ENCODE measurements at regions not wholly inside any gene's neighbourhood (a gene's known extent, or its start where the extent isn't known, plus 50 kb on each side); places are given as distances from the start of the nearest gene placed in this dataset.

DNA sequence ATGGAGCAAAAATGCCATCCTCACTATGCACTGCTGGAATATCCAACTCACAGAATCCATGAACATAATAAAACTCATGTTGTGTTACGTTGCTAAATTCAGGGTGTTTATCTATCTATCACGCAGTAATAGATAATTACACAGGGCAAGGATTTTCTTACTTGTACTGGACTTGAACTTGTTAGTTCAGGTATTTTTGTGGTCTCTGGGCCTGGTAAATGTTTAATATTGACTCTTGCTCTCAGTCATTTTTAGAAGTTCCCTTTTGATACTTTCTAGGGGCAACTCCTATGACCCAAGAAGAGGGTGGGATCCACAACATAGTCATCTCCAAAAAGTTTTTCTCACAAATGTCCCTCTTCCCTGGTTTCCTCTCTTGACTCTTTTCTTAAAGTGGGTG, 522.4 kb upstream of the IGFBP7 start:
- H3K9me3 ChIP-seq (ENCODE audit: control insufficient read depth, insufficient read depth, low read length), result no peaks in the 10 kb centered on the region
- H3K9ac ChIP-seq (ENCODE audit: low read depth, low read length), result no peak overlapping the region
- no peaks in the 10 kb centered on the region for H3K4me1 ChIP-seq (ENCODE audit: insufficient read depth, low read length)
- H3K36me3 ChIP-seq (ENCODE audit: insufficient read depth, low read length), result no peaks in the 10 kb centered on the region

DNA sequence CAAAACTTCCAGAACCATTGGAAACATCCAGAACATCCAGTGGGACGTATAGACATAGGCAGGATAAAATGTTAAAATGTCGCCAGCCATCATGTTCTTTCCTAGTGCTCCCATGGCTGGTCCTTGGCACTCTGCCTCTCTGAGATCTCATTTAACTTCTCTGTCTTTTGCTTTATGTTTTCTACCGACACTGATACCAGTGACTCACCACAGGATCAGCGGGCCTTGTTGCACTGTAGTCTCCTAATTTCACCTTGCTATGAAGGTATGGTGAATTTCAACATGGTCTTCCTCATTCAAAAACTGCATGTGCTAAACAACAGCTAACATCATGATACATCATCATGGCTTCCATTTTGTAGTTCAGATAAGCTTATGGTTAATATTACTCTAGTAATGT, 521.0 kb upstream of the IGFBP7 start:
- Histone ChIP-seq H3K4me1 (ENCODE audit: insufficient read depth, low read length) (no peaks in the 10 kb centered on the region), H3K9ac (ENCODE audit: low read depth, low read length) (no peak overlapping the region), H3K9me3 (ENCODE audit: control insufficient read depth, insufficient read depth, low read length) (no peaks in the 10 kb centered on the region; the same call in 1 of the 2 replicates), H3K36me3 (ENCODE audit: insufficient read depth, low read length) (no peaks in the 10 kb centered on the region)

DNA sequence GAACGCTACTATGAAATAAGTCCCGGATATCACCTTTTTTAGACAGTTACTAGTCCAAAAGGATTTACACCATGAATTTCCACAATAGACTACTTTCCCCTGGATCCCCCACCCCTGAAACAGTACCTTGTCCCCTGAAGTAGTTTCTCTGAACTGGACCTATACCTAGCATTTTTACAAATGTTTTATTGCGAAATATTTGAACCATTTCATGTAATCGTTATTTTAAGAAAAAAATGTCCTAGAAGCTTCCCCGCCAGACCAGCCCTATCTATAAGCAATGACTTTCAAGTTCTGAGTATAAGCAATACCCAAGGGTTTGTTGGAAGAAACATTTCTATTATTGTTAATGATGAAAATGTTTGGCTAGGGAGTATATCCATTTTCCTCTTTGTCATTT, 517.8 kb upstream of the IGFBP7 start:
- Histone ChIP-seq H3K36me3 (ENCODE audit: insufficient read depth, low read length) (no peaks in the 10 kb centered on the region), H3K9me3 (ENCODE audit: control insufficient read depth, insufficient read depth, low read length) (peaks cover 7% of the 10 kb centered on the region), H3K4me1 (ENCODE audit: insufficient read depth, low read length) (no peaks in the 10 kb centered on the region), H3K9ac (ENCODE audit: low read depth, low read length) (no peak overlapping the region)

DNA sequence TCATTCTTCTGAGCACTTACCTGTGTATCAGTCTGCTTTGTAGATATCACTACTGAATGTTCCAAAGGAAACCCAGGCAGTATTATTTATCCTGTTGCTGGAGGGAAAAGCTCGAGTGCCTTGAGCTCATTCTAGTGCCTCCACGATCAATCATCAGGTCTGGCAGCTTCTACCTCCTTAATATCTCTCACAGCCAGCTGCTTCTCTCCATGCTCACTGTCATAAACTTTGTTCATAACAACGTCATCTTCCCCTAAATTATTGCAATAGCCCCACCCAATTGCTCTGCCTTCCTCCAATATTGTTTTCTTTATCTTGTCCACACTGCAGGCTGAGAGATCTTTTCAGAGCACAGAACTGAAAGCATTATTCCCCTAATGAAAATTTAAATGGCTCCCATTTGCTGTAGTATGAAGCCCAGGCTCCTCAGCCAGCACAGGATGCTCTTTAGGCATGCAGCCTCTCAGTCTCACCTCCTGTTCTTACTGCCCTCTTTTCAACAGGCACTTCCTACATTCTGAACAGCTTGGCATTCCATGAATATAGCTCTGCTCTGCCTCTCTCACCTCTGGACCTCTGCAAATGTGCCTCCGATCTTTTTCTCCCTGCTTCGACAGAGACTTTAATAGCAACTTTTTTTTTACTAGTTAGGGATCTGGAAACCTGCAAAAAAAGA, 504.2 kb upstream of the IGFBP7 start:
- H3K9ac ChIP-seq (ENCODE audit: low read depth, low read length), result no peak overlapping the region
- H3K9me3 ChIP-seq (ENCODE audit: control insufficient read depth, insufficient read depth, low read length), result no peaks in the 10 kb centered on the region
- H3K36me3 ChIP-seq (ENCODE audit: insufficient read depth, low read length), result no peaks in the 10 kb centered on the region
- H3K4me1 ChIP-seq (ENCODE audit: insufficient read depth, low read length), result no peaks in the 10 kb centered on the region

DNA sequence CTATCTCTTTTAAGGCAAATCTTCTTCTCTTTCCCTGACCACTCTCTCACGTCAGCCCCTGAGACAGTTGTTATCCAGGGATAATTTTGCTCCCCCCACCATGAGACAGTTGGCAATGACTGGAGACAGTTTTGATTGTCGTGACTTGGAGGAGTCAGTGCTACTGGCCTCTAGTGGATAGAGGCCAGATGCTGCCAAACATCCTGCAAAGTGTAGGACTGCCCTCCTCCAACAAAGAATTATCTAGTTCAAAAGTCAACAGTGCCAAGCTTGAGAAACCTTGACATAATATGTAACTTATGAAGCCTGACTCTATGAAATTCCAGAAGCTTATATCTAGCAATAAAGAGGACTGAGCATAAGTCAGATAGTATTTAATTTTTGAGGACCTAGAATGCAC, 502.1 kb upstream of the IGFBP7 start:
- H3K9ac ChIP-seq (ENCODE audit: low read depth, low read length), result no peak overlapping the region
- H3K36me3 ChIP-seq (ENCODE audit: insufficient read depth, low read length), result no peaks in the 10 kb centered on the region
- no peaks in the 10 kb centered on the region for H3K9me3 ChIP-seq (ENCODE audit: control insufficient read depth, insufficient read depth, low read length)
- no peaks in the 10 kb centered on the region for H3K4me1 ChIP-seq (ENCODE audit: insufficient read depth, low read length)

DNA sequence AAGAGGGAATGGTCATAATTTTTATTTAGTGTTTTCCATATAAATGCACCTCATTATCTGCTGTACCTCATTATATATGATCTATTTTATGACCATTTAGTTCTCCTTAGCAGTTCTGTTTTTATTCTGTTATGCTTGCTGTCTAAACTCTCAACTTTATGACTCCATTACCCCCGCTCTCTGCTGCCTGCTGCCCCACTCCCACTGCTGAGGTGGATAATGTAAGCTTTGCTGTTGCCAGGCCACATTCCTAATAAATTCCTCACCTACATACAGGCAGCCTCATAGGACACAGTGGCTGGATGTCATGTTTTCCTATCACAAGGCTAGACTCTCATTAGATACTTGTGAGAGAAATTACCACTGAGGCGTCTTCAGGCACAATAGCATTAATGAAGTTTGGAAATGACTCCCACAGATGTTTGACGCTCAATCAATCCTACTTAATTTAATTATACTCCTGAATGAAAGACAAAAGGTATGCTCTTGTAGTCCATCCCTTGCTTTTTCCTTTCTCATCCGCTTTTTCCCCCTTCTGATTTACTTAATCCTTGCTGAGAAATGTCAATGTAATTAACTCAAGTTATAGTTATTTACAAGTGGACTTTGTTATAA, 497.5 kb upstream of the IGFBP7 start:
- Histone ChIP-seq H3K36me3 (ENCODE audit: insufficient read depth, low read length) (no peaks in the 10 kb centered on the region), H3K4me1 (ENCODE audit: insufficient read depth, low read length) (no peaks in the 10 kb centered on the region), H3K9me3 (ENCODE audit: control insufficient read depth, insufficient read depth, low read length) (no peaks in the 10 kb centered on the region), H3K9ac (ENCODE audit: low read depth, low read length) (no peak overlapping the region)

DNA sequence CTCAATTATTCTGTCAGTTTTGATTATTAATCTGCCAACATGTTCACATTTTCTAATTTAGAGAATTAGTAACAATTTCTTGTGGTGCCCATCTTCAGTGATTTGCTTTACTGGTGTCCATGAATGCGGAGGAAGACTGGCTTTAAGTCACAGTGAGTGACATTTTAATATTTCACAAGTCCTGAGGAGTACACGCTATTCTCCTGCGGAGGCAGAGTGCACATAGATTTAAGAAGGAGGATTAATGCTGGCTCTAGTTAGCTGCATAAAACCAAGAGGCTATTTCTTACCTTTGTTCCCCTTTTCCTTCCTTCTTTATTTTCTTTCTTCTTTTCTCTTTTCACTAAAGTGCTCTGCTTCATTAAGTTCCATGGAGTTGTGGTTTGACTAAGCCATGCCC, 495.2 kb upstream of the IGFBP7 start:
- H3K36me3 ChIP-seq (ENCODE audit: insufficient read depth, low read length), result no peaks in the 10 kb centered on the region
- no peaks in the 10 kb centered on the region for H3K9me3 ChIP-seq (ENCODE audit: control insufficient read depth, insufficient read depth, low read length)
- H3K4me1 ChIP-seq (ENCODE audit: insufficient read depth, low read length), result no peaks in the 10 kb centered on the region
- no peak overlapping the region for H3K9ac ChIP-seq (ENCODE audit: low read depth, low read length)

DNA sequence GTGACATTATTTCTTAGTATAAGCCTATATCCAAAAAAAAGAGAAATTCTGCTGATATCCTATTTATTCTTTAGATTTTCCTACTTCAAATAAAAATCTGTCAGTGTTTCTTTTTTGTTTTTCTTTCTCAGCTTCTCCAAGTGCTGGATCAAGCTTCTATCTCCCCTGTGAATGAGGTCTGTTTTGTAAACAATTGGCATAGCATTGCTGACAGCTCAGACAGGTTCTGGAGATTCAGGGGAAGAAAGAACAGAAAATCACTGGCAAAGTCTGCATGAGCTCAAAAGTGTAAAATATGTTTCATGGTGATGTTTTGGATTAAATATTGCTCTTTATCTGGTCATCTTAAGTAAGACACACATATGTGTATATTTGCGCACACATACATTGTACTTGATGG, 492.0 kb upstream of the IGFBP7 start:
- Histone ChIP-seq H3K9me3 (ENCODE audit: control insufficient read depth, insufficient read depth, low read length) (no peaks in the 10 kb centered on the region), H3K36me3 (ENCODE audit: insufficient read depth, low read length) (no peaks in the 10 kb centered on the region), H3K4me1 (ENCODE audit: insufficient read depth, low read length) (no peaks in the 10 kb centered on the region), H3K9ac (ENCODE audit: low read depth, low read length) (no peak overlapping the region)

DNA sequence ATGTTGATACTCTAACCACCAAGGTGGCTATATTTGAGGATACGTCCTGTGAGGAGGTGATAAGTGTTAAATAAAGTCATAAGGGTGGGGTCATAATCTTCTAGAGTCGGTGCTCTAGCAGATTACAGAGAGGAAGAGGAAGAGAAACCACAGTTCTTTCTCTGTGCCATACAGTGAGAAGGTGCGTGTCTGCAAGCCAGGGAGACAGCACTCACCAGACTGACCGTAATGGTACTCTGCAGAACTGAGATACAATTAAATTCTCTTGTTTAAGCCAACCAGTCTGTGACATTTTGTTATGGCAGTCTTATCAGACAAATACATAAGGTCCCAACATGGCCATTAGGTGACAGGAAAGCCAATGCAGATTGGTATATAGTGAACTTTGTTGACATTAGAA, 480.9 kb upstream of the IGFBP7 start:
- Histone ChIP-seq H3K36me3 (ENCODE audit: insufficient read depth, low read length) (no peaks in the 10 kb centered on the region), H3K4me1 (ENCODE audit: insufficient read depth, low read length) (no peaks in the 10 kb centered on the region), H3K9ac (ENCODE audit: low read depth, low read length) (no peak overlapping the region), H3K9me3 (ENCODE audit: control insufficient read depth, insufficient read depth, low read length) (no peaks in the 10 kb centered on the region)

DNA sequence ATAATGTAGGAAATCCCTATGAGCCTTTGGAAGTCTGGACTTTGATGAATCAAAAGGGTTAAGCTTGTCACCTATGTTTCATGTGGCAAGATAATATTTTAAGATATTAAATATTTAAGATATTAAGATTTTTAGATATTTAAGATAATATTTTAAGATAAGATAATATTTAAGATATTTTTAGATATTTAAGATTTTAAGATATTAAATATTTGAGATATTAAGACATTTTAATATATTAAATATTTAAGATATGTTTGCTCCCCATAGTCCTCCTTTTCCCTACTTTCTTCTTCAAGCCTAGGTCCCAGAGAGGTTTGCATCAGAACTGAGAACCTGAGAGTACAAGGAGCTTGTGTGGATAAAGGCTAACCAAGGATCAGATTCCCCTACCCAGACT, 478.4 kb upstream of the IGFBP7 start:
- Histone ChIP-seq H3K4me1 (ENCODE audit: insufficient read depth, low read length) (no peaks in the 10 kb centered on the region), H3K9ac (ENCODE audit: low read depth, low read length) (no peak overlapping the region), H3K9me3 (ENCODE audit: control insufficient read depth, insufficient read depth, low read length) (no peaks in the 10 kb centered on the region), H3K36me3 (ENCODE audit: insufficient read depth, low read length) (no peaks in the 10 kb centered on the region)

DNA sequence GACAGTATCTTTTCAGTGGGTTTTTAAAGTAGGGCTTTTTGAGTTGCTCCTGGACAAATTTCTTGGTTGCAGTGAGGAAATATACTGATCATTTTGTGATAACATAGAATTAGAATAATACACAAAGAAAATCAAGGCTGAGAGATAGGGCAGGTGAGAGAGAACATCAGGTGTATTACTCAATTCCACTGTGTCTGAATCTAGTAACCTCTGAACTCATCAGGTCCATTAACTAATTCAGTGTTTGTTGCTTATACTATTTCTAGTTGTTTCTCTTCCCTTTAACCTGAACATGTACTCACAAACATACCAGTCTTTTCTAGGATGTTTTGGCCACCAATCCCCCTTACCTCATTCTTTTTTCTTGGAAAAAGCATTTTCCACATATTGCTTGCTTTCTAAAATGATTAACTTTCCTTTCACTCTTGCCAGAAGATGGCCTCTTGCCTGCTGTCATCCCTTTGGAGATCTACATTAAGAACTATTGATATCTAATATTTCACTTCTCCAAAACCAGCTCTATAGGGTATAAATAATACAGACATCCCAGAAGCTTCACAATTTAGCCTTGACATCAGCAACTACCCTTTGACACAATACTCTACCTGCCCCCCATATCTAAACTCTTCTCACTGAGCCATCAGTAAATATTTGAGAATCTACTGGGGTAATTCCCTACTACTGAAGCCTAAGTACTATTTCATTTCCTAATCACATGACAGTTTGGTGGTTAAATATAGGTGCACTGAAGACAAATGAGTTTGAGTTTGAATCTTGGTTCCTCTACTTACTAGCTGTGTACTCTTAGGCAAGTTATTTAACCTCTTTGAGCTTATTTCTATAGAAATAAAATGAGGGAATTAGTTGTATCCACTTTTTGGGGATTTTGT, 470.8 kb upstream of the IGFBP7 start:
- Histone ChIP-seq H3K36me3 (ENCODE audit: insufficient read depth, low read length) (no peaks in the 10 kb centered on the region), H3K9ac (ENCODE audit: low read depth, low read length) (no peak overlapping the region), H3K4me1 (ENCODE audit: insufficient read depth, low read length) (no peaks in the 10 kb centered on the region), H3K9me3 (ENCODE audit: control insufficient read depth, insufficient read depth, low read length) (no peaks in the 10 kb centered on the region; the same call in 1 of the 2 replicates)

DNA sequence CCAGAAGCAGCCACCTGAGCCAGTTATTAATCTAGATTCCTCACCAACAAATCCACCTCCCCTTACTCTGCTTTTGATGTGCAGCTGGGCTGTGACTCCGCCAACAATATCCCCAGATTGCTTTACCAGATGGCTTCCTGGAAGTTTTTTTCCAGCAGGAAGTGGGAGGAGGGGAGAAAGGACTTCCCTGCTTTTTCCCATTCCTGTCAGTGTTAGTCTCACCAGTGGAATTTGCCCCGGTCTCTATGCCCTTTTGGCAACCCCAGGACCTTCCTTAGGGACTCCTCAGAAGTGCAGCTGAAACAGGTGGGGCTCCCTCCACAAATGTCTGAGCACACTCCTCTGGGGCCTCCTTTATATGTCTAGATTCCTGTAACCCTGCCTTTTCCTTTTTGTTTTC, 465.2 kb upstream of the IGFBP7 start:
- no peaks in the 10 kb centered on the region; the same call in 1 of the 2 replicates for H3K9me3 ChIP-seq (ENCODE audit: control insufficient read depth, insufficient read depth, low read length)
- no peak overlapping the region for H3K9ac ChIP-seq (ENCODE audit: low read depth, low read length)
- H3K36me3 ChIP-seq (ENCODE audit: insufficient read depth, low read length), result no peaks in the 10 kb centered on the region
- H3K4me1 ChIP-seq (ENCODE audit: insufficient read depth, low read length), result no peaks in the 10 kb centered on the region

DNA sequence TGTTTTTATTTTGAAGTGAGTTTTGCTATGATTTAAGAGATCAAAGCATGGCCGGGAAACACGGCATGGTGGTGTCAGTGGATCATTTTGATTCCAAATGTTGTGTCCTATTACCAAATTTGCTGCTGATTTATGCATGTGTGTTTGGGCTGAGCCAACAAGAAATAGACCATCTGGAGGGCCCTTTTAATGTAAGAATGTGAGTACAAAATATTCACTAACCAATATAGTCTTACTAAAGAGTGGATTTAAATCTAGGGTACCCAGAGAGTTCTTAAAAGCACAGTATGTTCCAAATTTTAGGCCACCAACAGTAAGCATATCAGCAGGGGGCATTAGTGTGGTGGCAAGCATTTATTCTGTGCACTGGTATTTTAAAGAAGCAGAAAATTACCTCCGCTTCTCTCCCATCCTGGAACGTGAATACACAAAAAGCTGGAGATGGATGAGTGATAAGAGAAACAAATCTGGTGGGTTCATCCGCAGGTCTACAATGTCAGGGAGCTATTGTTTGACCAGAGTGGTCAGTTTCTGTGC, 444.4 kb upstream of the IGFBP7 start:
- Histone ChIP-seq H3K4me1 (ENCODE audit: insufficient read depth, low read length) (no peaks in the 10 kb centered on the region), H3K9ac (ENCODE audit: low read depth, low read length) (no peak overlapping the region), H3K36me3 (ENCODE audit: insufficient read depth, low read length) (no peaks in the 10 kb centered on the region), H3K9me3 (ENCODE audit: control insufficient read depth, insufficient read depth, low read length) (no peaks in the 10 kb centered on the region)

DNA sequence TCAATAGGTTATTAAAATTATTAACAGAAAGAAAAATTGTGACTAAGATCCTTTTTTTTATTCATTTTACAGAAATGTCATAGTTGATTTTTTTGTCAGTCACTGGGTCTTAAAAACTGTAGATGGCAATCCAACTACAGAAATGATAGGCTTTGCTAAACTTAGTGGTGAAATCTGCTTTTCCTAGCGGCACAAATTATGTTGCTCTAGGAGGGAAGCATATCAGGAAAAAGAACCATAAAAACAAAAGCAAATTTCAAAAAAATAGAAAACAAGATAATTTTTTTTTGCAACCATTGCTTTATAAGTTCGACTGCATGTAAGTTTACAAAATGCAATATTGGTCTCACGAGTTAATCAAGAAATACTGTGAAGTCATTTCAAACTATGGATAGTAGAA, 443.5 kb upstream of the IGFBP7 start:
- Histone ChIP-seq H3K4me1 (ENCODE audit: insufficient read depth, low read length) (no peaks in the 10 kb centered on the region), H3K9me3 (ENCODE audit: control insufficient read depth, insufficient read depth, low read length) (no peaks in the 10 kb centered on the region), H3K36me3 (ENCODE audit: insufficient read depth, low read length) (no peaks in the 10 kb centered on the region), H3K9ac (ENCODE audit: low read depth, low read length) (no peak overlapping the region)

Measured in ES-I3 (cell line).